ENCODE measurements at regions not wholly inside any gene's neighbourhood (a gene's known extent, or its start where the extent isn't known, plus 50 kb on each side); places are given as distances from the start of the nearest gene placed in this dataset.

- Histone ChIP-seq H3K9ac (ENCODE audit: low read length) (no peak overlapping the region), H3K9me3 (ENCODE audit: control insufficient read depth, low read depth, low read length) (peaks cover 6% of the 10 kb centered on the region), H3K4me1 (ENCODE audit: control insufficient read depth, low read depth, low read length) (no peaks in the 10 kb centered on the region), H3K27ac (ENCODE audit: low read length) (no peak overlapping the region), H3K36me3 (ENCODE audit: control insufficient read depth, low read depth, low read length) (no peaks in the 10 kb centered on the region), H3K4me3 (ENCODE audit: low read length) (no peak overlapping the region), H3K27me3 (ENCODE audit: control insufficient read depth, insufficient read depth, low read length) (no peaks in the 10 kb centered on the region)
Measured at GRCh38 chr1:30028939-30029338, 694.4 kb downstream of the MATN1 start.

GRCh38 chr1:30028283-30028682, 695.1 kb downstream of the MATN1 start:
- Histone ChIP-seq H3K9ac (ENCODE audit: low read length) (no peak overlapping the region), H3K4me3 (ENCODE audit: low read length) (no peak overlapping the region)

GRCh38 chr1:30027247-30027646, 696.1 kb downstream of the MATN1 start:
- Histone ChIP-seq H3K9ac (ENCODE audit: low read length) (no peak overlapping the region), H3K36me3 (ENCODE audit: control insufficient read depth, low read depth, low read length) (no peaks in the 10 kb centered on the region), H3K27ac (ENCODE audit: low read length) (no peak overlapping the region), H3K27me3 (ENCODE audit: control insufficient read depth, insufficient read depth, low read length) (no peaks in the 10 kb centered on the region), H3K4me3 (ENCODE audit: low read length) (no peak overlapping the region), H3K9me3 (ENCODE audit: control insufficient read depth, low read depth, low read length) (peaks cover 5% of the 10 kb centered on the region), H3K4me1 (ENCODE audit: control insufficient read depth, low read depth, low read length) (no peaks in the 10 kb centered on the region)

More at GRCh38 chr1:30028283-30028682, 695.1 kb downstream of the MATN1 start:
- no peaks in the 10 kb centered on the region for H3K4me1 ChIP-seq (ENCODE audit: control insufficient read depth, low read depth, low read length)
- H3K27me3 ChIP-seq (ENCODE audit: control insufficient read depth, insufficient read depth, low read length) = no peaks in the 10 kb centered on the region
- no peaks in the 10 kb centered on the region for H3K36me3 ChIP-seq (ENCODE audit: control insufficient read depth, low read depth, low read length)
- H3K27ac ChIP-seq (ENCODE audit: low read length) = no peak overlapping the region
- H3K9me3 ChIP-seq (ENCODE audit: control insufficient read depth, low read depth, low read length) = peaks cover 6% of the 10 kb centered on the region

- H3K36me3 ChIP-seq (ENCODE audit: control insufficient read depth, low read depth, low read length) = no peaks in the 10 kb centered on the region
- no peak overlapping the region for H3K9ac ChIP-seq (ENCODE audit: low read length)
- no peak overlapping the region for H3K4me3 ChIP-seq (ENCODE audit: low read length)
- H3K9me3 ChIP-seq (ENCODE audit: control insufficient read depth, low read depth, low read length) = no peaks in the 10 kb centered on the region
- H3K27ac ChIP-seq (ENCODE audit: low read length) = no peak overlapping the region
- H3K27me3 ChIP-seq (ENCODE audit: control insufficient read depth, insufficient read depth, low read length) = no peaks in the 10 kb centered on the region
- no peaks in the 10 kb centered on the region for H3K4me1 ChIP-seq (ENCODE audit: control insufficient read depth, low read depth, low read length)
Measured at GRCh38 chr1:30024411-30025195, 698.8 kb downstream of the MATN1 start.

GRCh38 chr1:30023339-30024022, 699.9 kb downstream of the MATN1 start:
- Histone ChIP-seq H3K4me3 (ENCODE audit: low read length) (no peak overlapping the region), H3K27ac (ENCODE audit: low read length) (no peak overlapping the region), H3K4me1 (ENCODE audit: control insufficient read depth, low read depth, low read length) (no peaks in the 10 kb centered on the region), H3K27me3 (ENCODE audit: control insufficient read depth, insufficient read depth, low read length) (no peaks in the 10 kb centered on the region), H3K9ac (ENCODE audit: low read length) (no peak overlapping the region), H3K9me3 (ENCODE audit: control insufficient read depth, low read depth, low read length) (peaks cover 2% of the 10 kb centered on the region), H3K36me3 (ENCODE audit: control insufficient read depth, low read depth, low read length) (no peaks in the 10 kb centered on the region)

GRCh38 chr1:30014031-30014430, 709.4 kb downstream of the MATN1 start:
- Histone ChIP-seq H3K4me1 (ENCODE audit: control insufficient read depth, low read depth, low read length) (no peaks in the 10 kb centered on the region), H3K36me3 (ENCODE audit: control insufficient read depth, low read depth, low read length) (no peaks in the 10 kb centered on the region), H3K9ac (ENCODE audit: low read length) (no peak overlapping the region), H3K27ac (ENCODE audit: low read length) (no peak overlapping the region), H3K27me3 (ENCODE audit: control insufficient read depth, insufficient read depth, low read length) (no peaks in the 10 kb centered on the region), H3K4me3 (ENCODE audit: low read length) (no peak overlapping the region), H3K9me3 (ENCODE audit: control insufficient read depth, low read depth, low read length) (peaks cover 5% of the 10 kb centered on the region)

- Histone ChIP-seq H3K4me3 (ENCODE audit: low read length) (no peak overlapping the region), H3K9ac (ENCODE audit: low read length) (no peak overlapping the region), H3K27me3 (ENCODE audit: control insufficient read depth, insufficient read depth, low read length) (no peaks in the 10 kb centered on the region), H3K36me3 (ENCODE audit: control insufficient read depth, low read depth, low read length) (no peaks in the 10 kb centered on the region), H3K9me3 (ENCODE audit: control insufficient read depth, low read depth, low read length) (no peaks in the 10 kb centered on the region), H3K27ac (ENCODE audit: low read length) (no peak overlapping the region), H3K4me1 (ENCODE audit: control insufficient read depth, low read depth, low read length) (no peaks in the 10 kb centered on the region)
Measured at GRCh38 chr1:30012455-30013440, 710.6 kb downstream of the MATN1 start.

GRCh38 chr1:30011970-30012369, 711.4 kb downstream of the MATN1 start:
- H3K4me1 ChIP-seq (ENCODE audit: control insufficient read depth, low read depth, low read length) = no peaks in the 10 kb centered on the region
- H3K27me3 ChIP-seq (ENCODE audit: control insufficient read depth, insufficient read depth, low read length) = no peaks in the 10 kb centered on the region
- H3K9me3 ChIP-seq (ENCODE audit: control insufficient read depth, low read depth, low read length) = no peaks in the 10 kb centered on the region
- H3K9ac ChIP-seq (ENCODE audit: low read length) = no peak overlapping the region
- no peak overlapping the region for H3K27ac ChIP-seq (ENCODE audit: low read length)
- H3K36me3 ChIP-seq (ENCODE audit: control insufficient read depth, low read depth, low read length) = no peaks in the 10 kb centered on the region
- H3K4me3 ChIP-seq (ENCODE audit: low read length) = no peak overlapping the region

GRCh38 chr1:30010506-30011106, 712.8 kb downstream of the MATN1 start:
- Histone ChIP-seq H3K4me3 (ENCODE audit: low read length) (no peak overlapping the region), H3K4me1 (ENCODE audit: control insufficient read depth, low read depth, low read length) (peaks cover 5% of the 10 kb centered on the region), H3K9ac (ENCODE audit: low read length) (no peak overlapping the region), H3K9me3 (ENCODE audit: control insufficient read depth, low read depth, low read length) (no peaks in the 10 kb centered on the region), H3K27me3 (ENCODE audit: control insufficient read depth, insufficient read depth, low read length) (no peaks in the 10 kb centered on the region), H3K27ac (ENCODE audit: low read length) (no peak overlapping the region), H3K36me3 (ENCODE audit: control insufficient read depth, low read depth, low read length) (no peaks in the 10 kb centered on the region)

- H3K27me3 ChIP-seq (ENCODE audit: control insufficient read depth, insufficient read depth, low read length) = no peaks in the 10 kb centered on the region
- no peak overlapping the region for H3K4me3 ChIP-seq (ENCODE audit: low read length)
- peaks cover 5% of the 10 kb centered on the region for H3K4me1 ChIP-seq (ENCODE audit: control insufficient read depth, low read depth, low read length)
- H3K36me3 ChIP-seq (ENCODE audit: control insufficient read depth, low read depth, low read length) = no peaks in the 10 kb centered on the region
- H3K9ac ChIP-seq (ENCODE audit: low read length) = no peak overlapping the region
- no peaks in the 10 kb centered on the region for H3K9me3 ChIP-seq (ENCODE audit: control insufficient read depth, low read depth, low read length)
- H3K27ac ChIP-seq (ENCODE audit: low read length) = no peak overlapping the region
Measured at GRCh38 chr1:30009720-30010119, 713.7 kb downstream of the MATN1 start.

All from iPS-18a (cell line).